ENCODE measurements at regions not wholly inside any gene's neighbourhood (a gene's known extent, or its start where the extent isn't known, plus 50 kb on each side); places are given as distances from the start of the nearest gene placed in this dataset.

GRCh38 chr3:166211451-166211850, 374.2 kb upstream of the BCHE start:
- Histone ChIP-seq H3K36me3 (ENCODE audit: control insufficient read depth in 2 of 2, extremely low read depth in 1 of 2, insufficient read depth in 2 of 2, low read length in 2 of 2) (no peaks in the 10 kb centered on the region), H3K9ac (ENCODE audit: control insufficient read depth, extremely low read depth, insufficient read depth, low read length) (no peak overlapping the region), H3K27me3 (ENCODE audit: control insufficient read depth, extremely low read depth, insufficient read depth, low read length) (no peaks in the 10 kb centered on the region), H3K9me3 (ENCODE audit: control insufficient read depth, low read depth, low read length) (no peaks in the 10 kb centered on the region), H2AFZ (ENCODE audit: control insufficient read depth, low read length) (no peak overlapping the region), H3K79me2 (ENCODE audit: control insufficient read depth, insufficient read depth, low read length) (no peaks in the 10 kb centered on the region), H4K20me1 (ENCODE audit: control insufficient read depth, extremely low read depth, insufficient read depth, low read length) (no peaks in the 10 kb centered on the region), H3K9me1 (ENCODE audit: control insufficient read depth, extremely low read depth, insufficient read depth, low read length) (no peaks in the 10 kb centered on the region), H3K4me1 (ENCODE audit: control insufficient read depth, extremely low read depth, insufficient read depth, low read length) (no peaks in the 10 kb centered on the region), H3K4me2 (ENCODE audit: control insufficient read depth, extremely low read depth, insufficient read depth, low read depth, low read length) (no peak overlapping the region), H3K27ac (ENCODE audit: control insufficient read depth, insufficient read depth, low read length) (no peak overlapping the region), H3K4me3 (ENCODE audit: control insufficient read depth in 2 of 3, extremely low read depth in 1 of 3, insufficient read depth in 2 of 3, low read depth in 1 of 3, low read length in 3 of 3) (no peak overlapping the region)
- TF ChIP-seq EZH2 (IDR thresholded peaks at IDR 0.05; ENCODE audit: low read length), result no peak
- TF ChIP-seq, protein P1, sequence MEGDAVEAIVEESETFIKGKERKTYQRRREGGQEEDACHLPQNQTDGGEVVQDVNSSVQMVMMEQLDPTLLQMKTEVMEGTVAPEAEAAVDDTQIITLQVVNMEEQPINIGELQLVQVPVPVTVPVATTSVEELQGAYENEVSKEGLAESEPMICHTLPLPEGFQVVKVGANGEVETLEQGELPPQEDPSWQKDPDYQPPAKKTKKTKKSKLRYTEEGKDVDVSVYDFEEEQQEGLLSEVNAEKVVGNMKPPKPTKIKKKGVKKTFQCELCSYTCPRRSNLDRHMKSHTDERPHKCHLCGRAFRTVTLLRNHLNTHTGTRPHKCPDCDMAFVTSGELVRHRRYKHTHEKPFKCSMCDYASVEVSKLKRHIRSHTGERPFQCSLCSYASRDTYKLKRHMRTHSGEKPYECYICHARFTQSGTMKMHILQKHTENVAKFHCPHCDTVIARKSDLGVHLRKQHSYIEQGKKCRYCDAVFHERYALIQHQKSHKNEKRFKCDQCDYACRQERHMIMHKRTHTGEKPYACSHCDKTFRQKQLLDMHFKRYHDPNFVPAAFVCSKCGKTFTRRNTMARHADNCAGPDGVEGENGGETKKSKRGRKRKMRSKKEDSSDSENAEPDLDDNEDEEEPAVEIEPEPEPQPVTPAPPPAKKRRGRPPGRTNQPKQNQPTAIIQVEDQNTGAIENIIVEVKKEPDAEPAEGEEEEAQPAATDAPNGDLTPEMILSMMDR (optimal IDR thresholded peaks at IDR 0.05 in 1 of 3, IDR thresholded peaks at IDR 0.05 in 1 of 3, conservative IDR thresholded peaks at IDR 0.05 in 1 of 3; ENCODE audit: extremely low read depth in 1 of 3, insufficient read depth in 2 of 3, low read length in 3 of 3), result no peak
- dilution Hi-C loops (cut with MboI; ENCODE audit: extremely low pct_ligation_motif_present, low sequenced_read_pairs), result no loop called here
- no peak for DNase-seq (ENCODE audit: low read depth, low spot score)
- FAIRE-seq, result no peak

DNA sequence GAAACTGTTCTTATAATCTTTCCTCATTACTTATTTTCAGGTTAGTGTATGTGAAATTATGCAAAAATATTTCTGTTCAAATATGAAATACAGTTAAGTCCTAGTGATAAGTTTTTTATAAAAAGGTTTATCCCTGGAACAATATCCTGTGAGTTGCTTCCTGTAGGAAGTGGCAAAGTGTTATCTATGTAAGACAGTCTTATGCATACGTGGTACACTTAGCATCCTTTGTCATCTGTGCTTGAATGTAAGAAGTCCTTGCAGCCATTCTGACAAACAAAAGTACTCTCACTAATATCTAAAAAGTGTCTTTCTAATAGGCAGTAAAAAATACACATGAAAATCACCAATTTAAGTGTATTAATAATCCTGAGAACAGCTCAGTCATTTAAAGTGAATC, 372.5 kb upstream of the BCHE start:
- Histone ChIP-seq H3K27me3 (ENCODE audit: control insufficient read depth, extremely low read depth, insufficient read depth, low read length) (no peaks in the 10 kb centered on the region), H2AFZ (ENCODE audit: control insufficient read depth, low read length) (no peak overlapping the region), H3K27ac (ENCODE audit: control insufficient read depth, insufficient read depth, low read length) (no peak overlapping the region), H4K20me1 (ENCODE audit: control insufficient read depth, extremely low read depth, insufficient read depth, low read length) (no peaks in the 10 kb centered on the region), H3K9me3 (ENCODE audit: control insufficient read depth, low read depth, low read length) (no peaks in the 10 kb centered on the region), H3K9me1 (ENCODE audit: control insufficient read depth, extremely low read depth, insufficient read depth, low read length) (no peaks in the 10 kb centered on the region), H3K4me1 (ENCODE audit: control insufficient read depth, extremely low read depth, insufficient read depth, low read length) (no peaks in the 10 kb centered on the region), H3K9ac (ENCODE audit: control insufficient read depth, extremely low read depth, insufficient read depth, low read length) (no peak overlapping the region), H3K4me3 (ENCODE audit: control insufficient read depth in 2 of 3, extremely low read depth in 1 of 3, insufficient read depth in 2 of 3, low read depth in 1 of 3, low read length in 3 of 3) (no peak overlapping the region), H3K36me3 (ENCODE audit: control insufficient read depth in 2 of 2, extremely low read depth in 1 of 2, insufficient read depth in 2 of 2, low read length in 2 of 2) (no peaks in the 10 kb centered on the region), H3K79me2 (ENCODE audit: control insufficient read depth, insufficient read depth, low read length) (no peaks in the 10 kb centered on the region), H3K4me2 (ENCODE audit: control insufficient read depth, extremely low read depth, insufficient read depth, low read depth, low read length) (no peak overlapping the region)
- dilution Hi-C loops (cut with MboI; ENCODE audit: extremely low pct_ligation_motif_present, low sequenced_read_pairs), result no loop called here
- TF ChIP-seq EZH2 (IDR thresholded peaks at IDR 0.05; ENCODE audit: low read length), result no peak
- TF ChIP-seq, protein P1 (optimal IDR thresholded peaks at IDR 0.05 in 1 of 3, IDR thresholded peaks at IDR 0.05 in 1 of 3, conservative IDR thresholded peaks at IDR 0.05 in 1 of 3; ENCODE audit: extremely low read depth in 1 of 3, insufficient read depth in 2 of 3, low read length in 3 of 3), result no peak
- no peak for DNase-seq (ENCODE audit: low read depth, low spot score)
- FAIRE-seq, result no peak

Data from keratinocyte (primary cell).